NCI-H2081 (cell line): ENCODE measurements at regions not wholly inside any gene's neighbourhood (a gene's known extent, or its start where the extent isn't known, plus 50 kb on each side); places are given as distances from the start of the nearest gene placed in this dataset.
"Not testable (repeated sequence)": the region's sequence is repeated elsewhere in the genome, so short reads cannot be mapped to it uniquely, and the experiment has no call there.

Experiments
- DNase-seq, 2 experiments: peaks; one replicate each; lab custom pipeline; 2025; lab: John Stamatoyannopoulos, UW

GRCh38 chr1:166490437-166490991 lies 323.7 kb upstream of the FAM78B start:
- DNase-seq: no peak

DNA sequence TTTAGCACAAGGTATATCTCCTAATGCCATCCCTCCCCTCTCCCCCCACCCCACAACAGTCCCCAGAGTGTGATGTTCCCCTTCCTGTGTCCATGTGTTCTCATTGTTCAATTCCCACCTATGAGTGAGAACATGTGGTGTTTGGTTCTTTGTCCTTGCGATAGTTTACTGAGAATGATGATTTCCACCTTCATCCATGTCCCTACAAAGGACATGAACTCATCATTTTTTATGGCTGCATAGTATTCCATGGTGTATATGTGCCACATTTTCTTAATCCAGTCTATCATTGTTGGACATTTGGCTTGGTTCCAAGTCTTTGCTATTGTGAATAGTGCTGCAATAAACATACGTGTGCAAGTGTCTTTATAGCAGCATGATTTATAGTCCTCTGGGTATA lies 327.0 kb upstream of the FAM78B start:
- DNase-seq: not testable (repeated sequence)

DNA sequence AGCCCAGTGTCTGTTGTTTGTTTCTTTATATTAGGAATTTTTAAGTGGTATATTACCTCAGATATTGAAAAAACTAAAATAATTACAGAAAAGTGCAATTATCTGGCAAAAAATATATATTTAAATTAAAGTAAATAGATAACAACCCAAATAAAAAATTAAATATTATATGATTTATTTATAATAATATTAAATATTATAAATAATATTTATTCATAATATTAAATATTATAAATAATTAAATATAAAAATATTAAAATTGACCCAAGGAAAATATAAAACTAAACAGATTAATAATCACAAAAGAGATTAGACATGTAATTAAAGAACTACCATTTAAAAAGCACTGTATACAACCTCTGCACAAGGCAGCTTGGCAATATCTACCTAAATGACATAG lies 331.9 kb upstream of the POGK start:
- DNase-seq: no peak

DNA sequence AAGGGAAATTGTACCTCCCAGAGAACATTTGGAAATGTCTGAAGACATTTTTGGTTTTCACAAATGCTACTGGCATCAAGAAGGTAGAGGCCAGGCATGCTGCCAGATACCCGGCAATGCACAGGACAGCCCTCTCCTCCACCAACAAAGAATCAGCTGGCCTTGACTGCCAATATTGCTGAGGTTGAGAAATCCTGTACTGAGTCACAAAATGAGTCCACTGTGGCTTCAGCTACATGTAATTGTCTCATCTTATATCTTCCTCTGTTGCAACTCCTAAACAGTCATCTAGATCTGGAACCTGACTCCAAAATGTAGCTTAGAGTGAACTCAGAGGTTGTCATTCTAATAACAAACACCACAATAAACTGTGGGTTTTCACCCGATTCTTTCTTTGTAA lies 327.5 kb upstream of the POGK start:
- DNase-seq: no peak

GRCh38 chr1:166514067-166514466 lies 325.2 kb upstream of the POGK start:
- no peak for DNase-seq

DNA sequence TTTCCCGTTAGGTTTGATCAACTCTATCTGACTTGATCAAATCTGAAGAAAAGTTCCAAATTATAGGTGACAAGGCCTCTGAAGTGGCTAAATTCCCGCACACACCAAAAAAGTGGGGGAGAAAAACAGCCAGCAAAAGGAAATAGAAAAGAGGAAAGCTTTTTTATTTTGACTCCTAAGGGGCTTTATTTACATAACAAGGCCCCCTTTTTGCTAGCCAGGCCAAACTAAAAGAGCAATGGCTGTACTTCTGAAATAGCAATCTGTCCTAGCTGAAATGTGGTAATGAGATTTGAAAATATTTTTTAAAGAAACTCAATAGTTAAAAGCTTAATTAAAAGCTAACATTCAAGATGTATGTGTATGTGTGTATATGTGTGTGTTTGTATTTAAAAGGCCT lies 311.5 kb upstream of the POGK start:
- DNase-seq: no peak

DNA sequence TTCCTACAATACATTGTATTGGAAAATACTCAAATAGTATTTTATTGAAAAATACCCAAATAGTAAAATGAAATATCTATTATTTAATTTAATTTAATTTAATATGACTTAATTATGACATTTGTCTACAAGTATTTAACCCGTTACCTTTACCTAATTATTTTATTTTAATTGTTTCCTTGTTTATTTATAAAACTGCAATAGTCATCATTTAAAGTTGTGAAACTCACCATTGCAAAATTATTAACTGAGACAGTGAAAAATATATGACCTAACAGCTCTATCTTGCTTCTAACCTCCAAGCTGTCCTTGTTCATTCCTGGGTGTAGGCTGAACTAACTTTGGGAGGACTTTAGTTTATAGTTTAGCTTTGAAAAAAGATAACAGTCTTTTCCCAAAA lies 300.6 kb upstream of the POGK start:
- no peak for DNase-seq

DNA sequence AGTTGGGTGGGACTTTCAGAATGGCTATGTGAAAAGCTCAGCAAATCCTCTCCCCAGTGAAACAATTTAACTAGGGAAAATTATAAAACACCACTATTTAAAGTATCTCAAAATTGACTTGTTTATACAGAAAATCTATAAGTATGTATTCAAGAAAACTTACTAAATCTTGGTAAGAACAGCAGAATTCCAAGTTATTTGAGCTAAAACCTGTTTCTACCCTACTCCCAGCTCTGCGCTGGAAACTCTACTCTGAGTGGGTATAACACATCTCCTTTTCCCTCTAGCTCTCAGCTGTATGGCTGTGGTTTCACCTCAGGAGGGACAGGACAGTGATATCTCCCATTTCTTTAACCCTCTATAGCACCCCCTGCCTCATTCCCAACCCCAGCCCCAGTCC lies 295.2 kb upstream of the POGK start:
- no peak for DNase-seq

DNA sequence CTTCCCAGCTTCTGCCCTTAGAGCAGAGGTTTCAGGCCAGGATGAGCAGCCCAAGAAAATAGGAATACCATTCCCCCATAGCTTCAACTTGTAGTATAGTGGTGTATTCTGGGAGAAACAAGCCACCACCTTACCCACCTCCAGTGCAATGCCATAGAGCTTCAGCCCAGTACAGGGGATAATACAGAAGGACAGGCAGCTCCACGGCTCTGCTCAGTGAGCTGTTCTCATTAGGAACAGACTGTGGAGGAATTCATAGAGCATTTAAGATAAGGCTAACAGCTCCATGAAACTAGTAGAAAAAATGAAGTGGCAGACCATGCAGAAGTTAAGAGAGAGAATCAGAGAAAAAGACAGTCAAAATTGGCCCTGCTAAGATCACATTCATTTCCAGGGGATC lies 294.7 kb upstream of the POGK start:
- DNase-seq: no peak

DNA sequence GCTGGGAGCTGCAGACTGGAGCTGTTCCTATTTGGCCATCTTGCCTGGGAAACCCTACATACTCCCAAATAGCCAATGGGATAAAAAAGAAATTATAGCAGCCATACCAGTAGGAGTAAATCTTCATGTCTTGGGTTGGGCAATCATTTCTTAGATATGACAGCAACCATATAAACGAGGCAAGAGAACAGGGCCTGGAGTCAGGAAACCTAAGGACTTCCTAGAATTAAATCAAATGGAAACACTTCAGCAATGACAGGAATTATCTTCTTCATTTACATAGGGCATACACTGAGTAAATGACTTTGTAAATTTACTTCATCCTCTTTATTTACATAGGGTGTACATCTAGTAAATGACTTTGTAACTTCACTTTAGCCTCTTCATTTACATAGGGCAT lies 286.6 kb upstream of the POGK start:
- DNase-seq: no peak

DNA sequence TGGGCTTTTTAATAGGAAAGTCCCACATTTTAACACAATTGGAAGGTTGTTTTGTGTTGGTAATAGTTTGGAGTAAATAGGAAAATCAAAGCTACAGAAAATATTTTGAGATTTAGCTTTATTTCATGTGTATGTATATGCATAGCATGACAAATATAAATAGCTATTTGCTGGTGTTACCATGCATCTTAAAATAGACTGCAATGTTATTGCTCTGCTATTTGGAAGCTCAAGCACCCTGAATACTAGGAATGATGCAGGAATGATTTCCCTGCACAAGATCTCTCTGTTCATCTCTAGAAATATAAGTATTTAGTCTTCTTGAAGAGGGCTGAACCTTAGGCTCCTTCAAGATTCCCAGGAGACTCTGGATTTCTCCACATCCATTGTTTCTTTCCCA lies 268.3 kb upstream of the POGK start:
- DNase-seq: no peak

DNA sequence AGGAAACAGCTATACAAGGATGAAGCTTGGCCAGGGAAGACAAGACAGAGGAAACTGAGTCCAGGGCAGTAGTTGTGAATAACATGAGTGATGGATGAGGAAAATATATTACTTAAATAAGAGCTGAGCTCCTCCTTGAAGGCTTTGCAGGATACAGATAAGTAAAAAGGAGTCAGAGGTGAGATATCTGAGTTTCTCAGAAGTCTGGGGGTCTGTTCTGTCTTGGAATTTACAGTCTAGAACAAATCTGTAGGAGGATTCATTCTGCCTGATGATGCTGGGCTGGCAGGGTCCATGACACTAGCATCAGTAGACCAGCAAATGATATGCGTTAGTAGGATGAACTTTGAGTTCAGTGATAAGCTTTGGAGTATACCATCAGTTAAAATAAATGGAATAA lies 266.1 kb upstream of the POGK start:
- no peak for DNase-seq

DNA sequence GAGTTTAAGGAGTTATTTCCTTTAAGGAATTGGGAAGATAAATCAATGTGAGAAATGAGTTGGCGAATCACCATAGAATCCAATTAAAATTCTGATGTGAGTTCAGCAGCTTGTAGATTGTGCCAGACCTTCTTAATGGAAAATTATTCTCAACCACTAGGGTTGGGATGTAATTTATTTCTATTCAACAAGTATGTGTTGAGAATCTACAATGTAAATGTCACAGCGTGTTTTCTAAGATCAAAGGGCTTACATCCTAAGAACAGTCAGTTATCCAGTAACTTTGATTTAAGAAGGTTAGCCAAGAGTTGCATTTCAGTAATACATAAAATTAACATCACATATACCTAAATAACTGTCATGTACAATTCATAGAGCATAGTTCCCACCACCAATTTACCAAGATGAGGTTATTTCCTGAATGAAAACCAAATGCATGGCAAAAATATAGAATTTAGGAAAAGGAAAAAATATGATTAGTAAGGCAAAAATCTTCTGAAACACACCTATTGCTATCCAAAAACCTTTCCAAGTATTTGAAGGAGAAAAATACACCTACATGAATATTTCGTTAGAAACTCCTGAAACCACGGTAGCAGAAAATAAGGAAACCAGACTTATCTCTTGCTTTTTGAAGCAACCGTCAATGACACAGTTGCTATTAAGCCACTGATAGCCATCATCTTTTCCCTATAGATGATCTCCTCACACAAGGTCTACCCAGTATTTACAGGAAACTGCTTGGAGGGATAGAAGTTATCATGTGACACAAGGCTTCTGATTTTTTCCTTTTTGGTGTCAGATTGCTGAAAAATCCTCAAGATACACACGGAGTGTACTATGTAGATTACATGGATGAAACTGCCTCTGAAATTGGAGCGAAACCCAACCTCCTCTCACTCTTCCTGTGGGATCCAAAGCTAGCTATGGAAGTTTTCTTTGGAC lies 259.4 kb upstream of the POGK start:
- no peak for DNase-seq

DNA sequence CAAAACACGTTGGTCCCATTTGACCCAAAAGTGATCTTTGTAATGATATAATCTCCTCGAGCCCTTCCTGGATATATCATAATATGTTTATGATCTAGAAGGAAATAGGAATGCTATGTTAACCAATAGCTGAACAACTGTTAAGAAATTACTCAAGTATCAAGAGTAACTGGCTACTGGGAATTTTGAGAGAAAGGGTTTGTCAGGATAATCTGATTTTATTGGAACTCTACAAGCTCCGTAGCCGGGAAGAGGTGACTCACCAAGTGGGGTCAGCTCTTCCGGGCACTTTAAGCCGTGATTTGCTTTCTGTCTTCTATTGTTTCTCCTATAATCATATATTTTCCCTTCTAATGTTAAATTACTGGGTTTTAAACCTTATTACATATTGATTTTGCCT lies 250.5 kb upstream of the POGK start:
- no peak for DNase-seq

DNA sequence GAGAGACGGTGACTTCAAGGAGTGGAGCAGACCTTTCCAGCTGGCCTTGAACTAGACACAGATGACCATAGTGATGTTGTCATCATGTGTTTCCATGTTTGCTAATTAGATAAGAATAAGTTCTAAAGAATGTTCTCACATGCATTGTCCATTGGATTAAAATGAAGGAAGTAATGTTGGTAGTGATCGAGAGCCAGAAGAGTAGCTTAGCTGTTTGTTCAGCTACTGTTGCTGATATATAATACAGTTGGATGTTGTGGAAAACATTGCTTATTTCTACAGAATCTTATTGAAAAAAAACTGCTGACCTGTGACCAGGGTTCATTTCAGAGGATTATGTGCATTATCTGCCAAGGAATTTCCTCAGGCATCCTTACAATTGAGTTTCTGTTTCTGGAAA lies 249.1 kb upstream of the POGK start:
- DNase-seq: no peak

GRCh38 chr1:166594646-166595045 lies 244.6 kb upstream of the POGK start:
- DNase-seq: no peak

GRCh38 chr1:166597516-166597915 lies 241.8 kb upstream of the POGK start:
- DNase-seq: no peak

GRCh38 chr1:166600574-166600973 lies 238.7 kb upstream of the POGK start:
- no peak for DNase-seq

- no peak for DNase-seq
Observed at GRCh38 chr1:166601650-166602278, 237.5 kb upstream of the POGK start.

DNA sequence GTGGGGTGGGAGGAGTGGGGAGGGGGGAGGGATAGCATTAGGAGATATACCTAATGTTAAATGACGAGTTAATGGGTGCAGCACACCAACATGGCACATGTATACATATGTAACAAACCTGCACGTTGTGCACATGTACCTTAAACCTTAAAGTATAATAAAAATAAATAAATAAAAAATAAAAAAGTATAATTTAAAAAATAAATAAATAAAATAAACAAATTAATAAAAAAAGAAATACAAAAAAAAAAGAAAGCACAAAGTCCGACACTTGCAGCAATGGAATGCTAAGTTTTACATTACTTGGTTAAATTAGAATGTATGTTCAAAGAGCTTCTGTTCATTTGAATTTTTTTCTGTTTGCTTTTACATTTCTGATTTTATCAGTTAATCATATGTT lies 236.5 kb upstream of the POGK start:
- DNase-seq: not testable (repeated sequence)

GRCh38 chr1:166603296-166603695 lies 236.0 kb upstream of the POGK start:
- no peak for DNase-seq

GRCh38 chr1:166605137-166605536 lies 234.1 kb upstream of the POGK start:
- DNase-seq: no peak

DNA sequence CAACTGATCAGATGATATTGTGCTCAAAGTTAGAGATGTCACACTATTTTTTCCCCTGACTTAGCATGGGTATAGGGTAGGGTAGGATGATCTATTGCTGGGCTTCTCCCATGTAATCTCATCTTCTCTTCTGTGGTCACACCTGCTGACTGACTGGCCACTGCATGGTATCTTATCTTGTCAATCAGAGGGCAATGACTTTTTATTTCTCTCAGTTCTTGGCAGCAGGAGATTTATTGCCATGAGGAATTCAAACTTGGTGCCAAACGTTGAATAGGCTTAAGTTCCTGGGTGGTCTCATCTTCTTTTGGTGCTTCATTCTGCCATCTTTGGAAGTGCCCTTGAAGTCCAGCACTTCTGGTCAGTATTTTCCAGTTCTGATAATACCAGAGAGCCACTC lies 226.4 kb upstream of the POGK start:
- DNase-seq: no peak
